ENCODE measurements at regions not wholly inside any gene's neighbourhood (a gene's known extent, or its start where the extent isn't known, plus 50 kb on each side); places are given as distances from the start of the nearest gene placed in this dataset.

GRCh38 chr1:244111027-244111426 lies 59.9 kb downstream of the ZBTB18 start (continued):
- TF ChIP-seq CBFB (IDR thresholded peaks at IDR 0.05; ENCODE audit: low read depth) = no peak
- no peak for TF ChIP-seq IRF4 (IDR thresholded peaks at IDR 0.05; ENCODE audit: low read depth, low read length)
- no peak for TF ChIP-seq HDGF (IDR thresholded peaks at IDR 0.05)
- no peak for TF ChIP-seq CBX5 (IDR thresholded peaks at IDR 0.05; ENCODE audit: low read depth)
- no peak for TF ChIP-seq NR2C1 (IDR thresholded peaks at IDR 0.05)

GRCh38 chr1:244112041-244112440 lies 61.0 kb downstream of the ZBTB18 start:
- POLR2A ChIA-PET = no interaction called here
- RAD21 ChIA-PET (ENCODE audit: unreplicated experiment) = no interaction called here
- no peaks in the 10 kb centered on the region for H3K36me3 ChIP-seq (ENCODE audit: control insufficient read depth in 2 of 2, insufficient read depth in 2 of 2, low read length in 1 of 2)
- no peak overlapping the region for H2AFZ ChIP-seq (ENCODE audit: control insufficient read depth, low read depth, low read length)
- no peak overlapping the region for H3K27ac ChIP-seq (ENCODE audit: control insufficient read depth, insufficient read depth)
- no TSS peak for BruUV-seq (replicated peaks)
- no peaks in the 10 kb centered on the region for H3K4me1 ChIP-seq (ENCODE audit: control insufficient read depth, insufficient read depth, low read length)
- CTCF ChIA-PET = no interaction called here
- DNase-seq (ENCODE audit: low read depth, low spot score) = no peak
- in situ Hi-C loops (cut with MboI) (no loop called here), intact Hi-C loops (cut with micrococcal nuclease; ENCODE audit: unreplicated experiment) (no loop called here)
- H4K20me1 ChIP-seq (ENCODE audit: control insufficient read depth, insufficient read depth) = no peaks in the 10 kb centered on the region
- no peaks in the 10 kb centered on the region for H3K79me2 ChIP-seq (ENCODE audit: control insufficient read depth, insufficient read depth, low read length)
- no peak overlapping the region for H3K9ac ChIP-seq (ENCODE audit: control insufficient read depth, insufficient read depth, low read length)
- SMC1A ChIA-PET (ENCODE audit: uncharacterized antibody, unreplicated experiment) = no interaction called here
- 79% methylated on average over 5 of the region's 5 CpGs for WGBS (ENCODE audit: insufficient coverage, insufficient replicate concordance, low lambda C conversion rate, missing lambda C conversion rate)
- ATAC-seq = no peak
- no peaks in the 10 kb centered on the region for H3K9me3 ChIP-seq (replicated peaks; ENCODE audit: control insufficient read depth, insufficient read depth, low read length)
- H3K4me2 ChIP-seq (ENCODE audit: control insufficient read depth, insufficient read depth) = no peak overlapping the region
- peaks cover 0 to 5% of the 10 kb centered on the region in 2 experiments; a peak in 2 of 4 replicates for H3K27me3 ChIP-seq (replicated peaks in 1 of 2; ENCODE audit: control insufficient read depth in 2 of 2, insufficient read depth in 2 of 2, low read length in 1 of 2)
- no peak overlapping the region for H3K4me3 ChIP-seq
- FAIRE-seq = no peak
- no peak for TF ChIP-seq ZNF24 (IDR thresholded peaks at IDR 0.05)
- TF ChIP-seq MTA2 (IDR thresholded peaks at IDR 0.05; ENCODE audit: low read depth) = no peak
- TF ChIP-seq, protein P1, sequence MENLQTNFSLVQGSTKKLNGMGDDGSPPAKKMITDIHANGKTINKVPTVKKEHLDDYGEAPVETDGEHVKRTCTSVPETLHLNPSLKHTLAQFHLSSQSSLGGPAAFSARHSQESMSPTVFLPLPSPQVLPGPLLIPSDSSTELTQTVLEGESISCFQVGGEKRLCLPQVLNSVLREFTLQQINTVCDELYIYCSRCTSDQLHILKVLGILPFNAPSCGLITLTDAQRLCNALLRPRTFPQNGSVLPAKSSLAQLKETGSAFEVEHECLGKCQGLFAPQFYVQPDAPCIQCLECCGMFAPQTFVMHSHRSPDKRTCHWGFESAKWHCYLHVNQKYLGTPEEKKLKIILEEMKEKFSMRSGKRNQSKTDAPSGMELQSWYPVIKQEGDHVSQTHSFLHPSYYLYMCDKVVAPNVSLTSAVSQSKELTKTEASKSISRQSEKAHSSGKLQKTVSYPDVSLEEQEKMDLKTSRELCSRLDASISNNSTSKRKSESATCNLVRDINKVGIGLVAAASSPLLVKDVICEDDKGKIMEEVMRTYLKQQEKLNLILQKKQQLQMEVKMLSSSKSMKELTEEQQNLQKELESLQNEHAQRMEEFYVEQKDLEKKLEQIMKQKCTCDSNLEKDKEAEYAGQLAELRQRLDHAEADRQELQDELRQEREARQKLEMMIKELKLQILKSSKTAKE (IDR thresholded peaks at IDR 0.05; ENCODE audit: low read depth, poor library complexity, severe bottlenecking) = no peak
- TF ChIP-seq ZNF592 (IDR thresholded peaks at IDR 0.05) = no peak
- TF ChIP-seq, protein P2, sequence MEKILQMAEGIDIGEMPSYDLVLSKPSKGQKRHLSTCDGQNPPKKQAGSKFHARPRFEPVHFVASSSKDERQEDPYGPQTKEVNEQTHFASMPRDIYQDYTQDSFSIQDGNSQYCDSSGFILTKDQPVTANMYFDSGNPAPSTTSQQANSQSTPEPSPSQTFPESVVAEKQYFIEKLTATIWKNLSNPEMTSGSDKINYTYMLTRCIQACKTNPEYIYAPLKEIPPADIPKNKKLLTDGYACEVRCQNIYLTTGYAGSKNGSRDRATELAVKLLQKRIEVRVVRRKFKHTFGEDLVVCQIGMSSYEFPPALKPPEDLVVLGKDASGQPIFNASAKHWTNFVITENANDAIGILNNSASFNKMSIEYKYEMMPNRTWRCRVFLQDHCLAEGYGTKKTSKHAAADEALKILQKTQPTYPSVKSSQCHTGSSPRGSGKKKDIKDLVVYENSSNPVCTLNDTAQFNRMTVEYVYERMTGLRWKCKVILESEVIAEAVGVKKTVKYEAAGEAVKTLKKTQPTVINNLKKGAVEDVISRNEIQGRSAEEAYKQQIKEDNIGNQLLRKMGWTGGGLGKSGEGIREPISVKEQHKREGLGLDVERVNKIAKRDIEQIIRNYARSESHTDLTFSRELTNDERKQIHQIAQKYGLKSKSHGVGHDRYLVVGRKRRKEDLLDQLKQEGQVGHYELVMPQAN (conservative IDR thresholded peaks at IDR 0.05) = no peak
- TF ChIP-seq PAX8 (IDR thresholded peaks at IDR 0.05) = no peak
- TF ChIP-seq PAX5 (IDR thresholded peaks at IDR 0.05; ENCODE audit: borderline replicate concordance, low read depth, low read length) = no peak
- no peak for TF ChIP-seq CBX3 (IDR thresholded peaks at IDR 0.05; ENCODE audit: borderline replicate concordance, low read depth)
- no peak for TF ChIP-seq YBX1 (IDR thresholded peaks at IDR 0.05)
- no peak for TF ChIP-seq BCL11A (IDR thresholded peaks at IDR 0.05; ENCODE audit: low read depth, low read length)
- TF ChIP-seq, protein P3, sequence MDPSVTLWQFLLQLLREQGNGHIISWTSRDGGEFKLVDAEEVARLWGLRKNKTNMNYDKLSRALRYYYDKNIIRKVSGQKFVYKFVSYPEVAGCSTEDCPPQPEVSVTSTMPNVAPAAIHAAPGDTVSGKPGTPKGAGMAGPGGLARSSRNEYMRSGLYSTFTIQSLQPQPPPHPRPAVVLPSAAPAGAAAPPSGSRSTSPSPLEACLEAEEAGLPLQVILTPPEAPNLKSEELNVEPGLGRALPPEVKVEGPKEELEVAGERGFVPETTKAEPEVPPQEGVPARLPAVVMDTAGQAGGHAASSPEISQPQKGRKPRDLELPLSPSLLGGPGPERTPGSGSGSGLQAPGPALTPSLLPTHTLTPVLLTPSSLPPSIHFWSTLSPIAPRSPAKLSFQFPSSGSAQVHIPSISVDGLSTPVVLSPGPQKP (IDR thresholded peaks at IDR 0.05; ENCODE audit: low read depth, low read length) = no peak
- TF ChIP-seq EED (IDR thresholded peaks at IDR 0.05; ENCODE audit: low read depth) = no peak
